GM12878 (cell line): ENCODE measurements at regions not wholly inside any gene's neighbourhood (a gene's known extent, or its start where the extent isn't known, plus 50 kb on each side); places are given as distances from the start of the nearest gene placed in this dataset.

Experiments used
- ATAC-seq: fragments of 200-7000 bp; cut with Tn5 transposase; 3 replicates; pipeline ENCODE4 v1.9.1; 2020; ENCODE audit warnings: mild to moderate bottlenecking, moderate library complexity
- BruUV-seq: library from RNA; stranded (reverse); fragments of 400-500 nt; replicated peaks from 2 replicates; lab custom pipeline; 2021; lab: Mats Ljungman, UMichigan
- CTCF ChIA-PET: fragments of 300-600 bp; sonication (Branson Sonifier 250); formaldehyde crosslinking; extraction: SDS; loops from one replicate; lab custom pipeline; 2021; ENCODE audit warnings: inconsistent platforms; lab: Yijun Ruan, JAX
- POLR2A ChIA-PET: fragments of 350-600 bp; formaldehyde crosslinking; extraction: SDS; loops from one replicate; lab custom pipeline; 2021; ENCODE audit warnings: inconsistent platforms; lab: Charles Lee
- RAD21 ChIA-PET: fragments of 300-600 bp; sonication (Branson Sonifier 250); formaldehyde crosslinking; loops from one replicate; lab custom pipeline; 2023; ENCODE audit warnings: antibody characterized with exemption; ENCODE audit not compliant: unreplicated experiment; lab: Charles Lee
- SMC1A ChIA-PET: fragments of 300-600 bp; sonication (Branson Sonifier 250); formaldehyde crosslinking; loops from one replicate; lab custom pipeline; 2023; ENCODE audit not compliant: unreplicated experiment, uncharacterized antibody; lab: Charles Lee
- DNase-seq: peaks from one replicate; pipeline ENCODE4 v3.0.0-alpha.2; 2011; ENCODE audit warnings: low read depth, low spot score
- FAIRE-seq: peaks from 3 replicates; lab custom pipeline; 2011; peaks lifted over from hg19 to GRCh38; lab: Jason Lieb, UNC
- H2AFZ ChIP-seq: 2 replicates; pipeline ENCODE4 v1.6.0; 2011; ENCODE audit warnings: low read depth, low read length, control low read depth; ENCODE audit not compliant: control insufficient read depth
- H3K27ac ChIP-seq: 2 replicates; pipeline ENCODE4 v1.5.1; 2011; ENCODE audit warnings: control low read depth; ENCODE audit not compliant: control insufficient read depth, insufficient read depth
- H3K27me3 ChIP-seq, 2 experiments: replicated peaks in 1 of 2; 2 replicates each; pipeline versions ENCODE4 v1.6.0 to v1.6.1; 2011; ENCODE audit warnings: low read length in 1 of 2; ENCODE audit not compliant: control insufficient read depth in 2 of 2, insufficient read depth in 2 of 2
- H3K36me3 ChIP-seq, 2 experiments: 2 replicates each; pipeline ENCODE4 v1.5.1; 2011; ENCODE audit warnings: low read length in 1 of 2; ENCODE audit not compliant: control insufficient read depth in 2 of 2, insufficient read depth in 2 of 2
- H3K4me1 ChIP-seq: 2 replicates; pipeline ENCODE4 v1.6.1; 2011; ENCODE audit warnings: mild to moderate bottlenecking, low read length, moderate library complexity, mixed read lengths; ENCODE audit not compliant: control insufficient read depth, insufficient read depth
- H3K4me2 ChIP-seq: 2 replicates; pipeline ENCODE4 v1.6.0; 2011; ENCODE audit warnings: control low read depth; ENCODE audit not compliant: control insufficient read depth, insufficient read depth
- H3K4me3 ChIP-seq: fragments of 200-600 bp; sonication (generic); 2 replicates; pipeline ENCODE4 v1.5.1; 2016
- H3K79me2 ChIP-seq: 2 replicates; pipeline ENCODE4 v1.6.0; 2011; ENCODE audit warnings: low read length; ENCODE audit not compliant: control insufficient read depth, insufficient read depth
- H3K9ac ChIP-seq: 2 replicates; pipeline ENCODE4 v1.8.0; 2011; ENCODE audit warnings: low read length, control low read depth, mixed read lengths; ENCODE audit not compliant: control insufficient read depth, insufficient read depth
- H3K9me3 ChIP-seq: replicated peaks from 3 replicates; pipeline ENCODE4 v1.5.1; 2011; ENCODE audit warnings: mild to moderate bottlenecking, low read length; ENCODE audit not compliant: control insufficient read depth, insufficient read depth
- H4K20me1 ChIP-seq: 2 replicates; pipeline ENCODE4 v1.6.0; 2011; ENCODE audit not compliant: control insufficient read depth, insufficient read depth
- CREB1 ChIP-seq: IDR thresholded peaks from 2 replicates; pipeline ENCODE4 v1.6.1; 2012; ENCODE audit warnings: low read depth, mild to moderate bottlenecking, inconsistent platforms
- NFYB ChIP-seq: IDR thresholded peaks from 2 replicates; pipeline ENCODE4 v1.6.1; 2011; ENCODE audit warnings: low read depth, mild to moderate bottlenecking, low read length, improper control_type of control experiment, moderate library complexity; ENCODE audit not compliant: insufficient read depth
- PRDM15 ChIP-seq: fragments of 450-650 bp; formaldehyde crosslinking; IDR thresholded peaks from 2 replicates; pipeline ENCODE4 v1.4.0; 2020; ENCODE audit warnings: mild to moderate bottlenecking, moderate library complexity
- STAT3 ChIP-seq: IDR thresholded peaks from 2 replicates; pipeline ENCODE4 v1.6.1; 2011; ENCODE audit warnings: low read depth, low read length, improper control_type of control experiment
- ZNF384 ChIP-seq: IDR thresholded peaks from 2 replicates; pipeline ENCODE4 v1.6.1; 2012; ENCODE audit warnings: low read depth, mild to moderate bottlenecking, low read length, improper control_type of control experiment, borderline replicate concordance
- WGBS: methylation state at CpG from one replicate; pipeline ENCODE4 v1.1.6; 2016; ENCODE audit warnings: low lambda C conversion rate; ENCODE audit not compliant: insufficient replicate concordance, insufficient coverage; ENCODE audit errors: missing lambda C conversion rate; 5-methylcytosine and 5-hydroxymethylcytosine counted together
- in situ Hi-C: fragments of 300-500 bp; cut with MboI; formaldehyde crosslinking; loops from 9 replicates; pipeline ENCODE4 v1.14.3; 2018; ENCODE audit warnings: mixed read lengths
- intact Hi-C: fragments of 100-400 bp; cut with micrococcal nuclease; formaldehyde crosslinking; loops from one replicate; pipeline ENCODE4 v1.14.2; 2022; ENCODE audit not compliant: unreplicated experiment

GRCh38 chr13:107548338-107548737, 667.0 kb downstream of the LIG4 start (continued):
- TF ChIP-seq PRDM15 (CRISPR knock-in tag) = no peak

GRCh38 chr13:107545946-107546502, 669.3 kb downstream of the LIG4 start:
- Histone ChIP-seq H4K20me1 (no peaks in the 10 kb centered on the region), H3K4me2 (no peak overlapping the region), H3K4me3 (no peak overlapping the region), H3K9me3 (no peaks in the 10 kb centered on the region), H3K27ac (no peak overlapping the region), H3K79me2 (no peaks in the 10 kb centered on the region), H3K27me3 (no peaks in the 10 kb centered on the region), H3K4me1 (no peaks in the 10 kb centered on the region), H3K36me3 (no peaks in the 10 kb centered on the region), H2AFZ (no peak overlapping the region), H3K9ac (no peak overlapping the region)
- TF ChIP-seq STAT3 (no peak), NFYB (no peak), CREB1 (no peak), ZNF384 (no peak)
- intact Hi-C loops = no loop called here
- no TSS peak for BruUV-seq
- SMC1A ChIA-PET = interaction anchor here (0.9 to 1.4 kb wide), 2 partner anchors 13 to 19 kb away, joined by 3 read pairs; no protein-coding TSS in a partner anchor
- POLR2A ChIA-PET = no interaction called here
- 6% methylated on average over 5 of the region's 5 CpGs for whole genome bisulfite sequencing
- in situ Hi-C loops = no loop called here
- FAIRE-seq (no peak), DNase-seq (no peak), ATAC-seq (no peak)
- CTCF ChIA-PET = no interaction called here
- RAD21 ChIA-PET = no interaction called here
